T-helper 1 cell treated with Interleukin-12 subunit alpha and Interleukin-12 subunit beta and Interleukin-4 antibody, amounts not matched to agents 30 ng/mL and 1 ng/mL, for 36 hours (primary cell): ENCODE measurements at regions not wholly inside any gene's neighbourhood (a gene's known extent, or its start where the extent isn't known, plus 50 kb on each side); places are given as distances from the start of the nearest gene placed in this dataset.
"Not testable (repeated sequence)": the region's sequence is repeated elsewhere in the genome, so short reads cannot be mapped to it uniquely, and the experiment has no call there.

Source experiments
- intact Hi-C: fragments of 100-400 bp; cut with micrococcal nuclease; formaldehyde crosslinking; loops from one replicate; pipeline ENCODE4 v1.15.1; 2024

DNA sequence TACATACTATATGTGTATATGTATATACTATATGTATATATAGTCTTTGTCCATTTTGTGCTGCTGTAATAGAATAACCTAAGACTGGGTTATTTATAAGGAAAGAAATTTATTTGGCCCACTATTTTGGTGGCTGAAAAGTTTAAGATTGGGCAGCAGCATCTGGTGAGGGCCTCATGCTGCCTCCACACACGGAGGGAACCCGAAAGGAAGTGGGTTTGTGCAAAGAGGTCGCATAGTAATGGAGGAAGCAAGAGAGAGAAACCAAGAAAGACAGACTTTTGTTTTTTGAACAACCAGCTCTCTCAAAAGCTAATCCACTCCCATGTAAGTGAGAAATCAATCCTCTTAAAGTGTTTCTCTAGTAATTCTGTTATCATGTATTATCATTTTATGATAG, 1147.3 kb downstream of the NCAM2 start:
- intact Hi-C loops: no loop called here

DNA sequence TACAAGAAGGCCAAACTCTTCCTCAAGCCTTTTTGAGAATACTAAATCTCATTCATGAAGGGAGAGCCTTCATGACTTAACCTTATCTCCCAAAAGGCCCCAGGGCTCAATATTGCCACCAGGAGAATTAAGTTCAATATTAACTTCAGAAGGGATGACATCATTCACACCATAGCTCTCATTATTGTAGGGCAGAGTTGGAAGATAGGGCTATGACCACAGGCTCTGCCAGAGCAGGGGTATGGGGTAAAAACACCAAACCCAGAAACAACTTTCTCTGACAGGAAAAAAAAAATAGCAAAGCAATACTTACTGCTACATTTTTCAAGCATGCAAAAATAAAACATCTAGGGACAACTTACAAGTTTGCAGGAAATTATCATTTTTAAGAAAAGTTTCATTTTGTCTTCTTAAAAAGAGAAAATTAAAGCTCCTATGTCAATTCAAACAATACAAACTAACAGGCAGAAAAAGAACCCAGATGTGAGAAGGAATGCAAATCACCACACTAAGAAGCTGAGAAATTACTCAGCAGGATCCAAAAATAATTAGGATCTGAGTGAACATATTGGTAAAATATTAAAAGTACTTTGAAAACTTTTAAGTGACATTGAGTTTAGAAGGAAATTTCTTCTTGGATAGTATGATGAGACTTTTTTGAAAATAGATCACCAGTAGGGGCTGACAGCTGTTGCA, 1156.5 kb downstream of the NCAM2 start:
- intact Hi-C loops: no loop called here

DNA sequence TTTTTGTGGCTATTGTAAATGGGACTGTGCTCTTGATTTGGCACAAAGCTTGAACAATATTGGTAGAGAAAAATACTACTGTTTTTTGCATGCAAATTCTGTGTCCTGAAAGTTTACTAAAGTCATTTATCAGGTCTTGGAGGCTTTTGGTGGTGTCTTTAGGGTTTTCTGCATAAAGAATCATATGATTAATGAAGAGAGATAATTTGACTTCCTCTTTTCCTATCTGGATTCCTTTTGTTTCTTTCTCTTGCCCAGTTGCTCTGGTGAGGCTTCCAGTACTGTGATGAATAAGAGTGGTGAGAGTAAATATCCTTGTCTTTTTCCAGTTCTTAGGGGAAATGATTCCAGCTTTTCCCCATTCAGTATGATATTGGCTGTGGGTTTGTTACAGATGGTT, 1166.7 kb downstream of the NCAM2 start:
- intact Hi-C loops: no loop called here

DNA sequence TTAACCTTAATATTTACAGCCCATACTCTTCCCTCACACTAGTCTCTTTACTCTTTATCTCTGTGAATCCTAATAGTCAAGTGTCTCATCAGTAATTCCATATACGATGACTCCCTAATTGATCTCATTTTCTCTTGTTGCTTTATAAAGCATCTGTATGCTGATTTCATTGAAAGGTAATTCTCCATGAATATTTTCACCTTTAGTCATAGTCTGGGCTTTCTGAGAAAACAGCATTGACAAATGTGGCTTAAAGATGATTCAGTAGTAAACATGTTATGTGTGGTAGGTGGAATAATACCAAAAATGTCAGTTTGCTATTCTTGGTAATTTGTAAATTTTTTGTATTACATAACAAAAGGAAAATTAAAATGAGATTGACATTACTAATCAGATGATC, 1176.5 kb downstream of the NCAM2 start:
- intact Hi-C loops: no loop called here

DNA sequence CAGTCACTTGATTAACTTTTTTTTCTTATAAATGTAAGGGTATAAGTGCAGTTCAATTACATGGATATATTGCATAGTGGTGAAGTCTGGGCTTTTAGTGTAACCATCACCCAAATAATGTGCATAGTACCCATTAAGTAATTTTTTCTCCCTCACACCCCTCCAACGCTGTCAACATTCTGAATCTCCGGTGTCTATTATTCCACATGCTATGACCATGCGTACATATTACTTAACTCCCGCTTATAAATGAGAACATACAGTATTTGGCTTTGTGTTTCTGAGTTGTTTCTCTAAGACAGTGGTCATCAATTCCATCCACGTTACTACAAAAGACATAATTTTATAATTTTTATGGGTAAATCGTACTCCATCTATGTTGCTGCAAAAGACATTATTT, 1191.1 kb downstream of the NCAM2 start:
- intact Hi-C loops: no loop called here

GRCh38 chr21:22191581-22191980, 1193.4 kb downstream of the NCAM2 start:
- intact Hi-C loops: no loop called here

GRCh38 chr21:22192766-22193165, 1194.6 kb downstream of the NCAM2 start:
- intact Hi-C loops: no loop called here

GRCh38 chr21:22194986-22195385, 1196.8 kb downstream of the NCAM2 start:
- intact Hi-C loops: not testable (repeated sequence)

DNA sequence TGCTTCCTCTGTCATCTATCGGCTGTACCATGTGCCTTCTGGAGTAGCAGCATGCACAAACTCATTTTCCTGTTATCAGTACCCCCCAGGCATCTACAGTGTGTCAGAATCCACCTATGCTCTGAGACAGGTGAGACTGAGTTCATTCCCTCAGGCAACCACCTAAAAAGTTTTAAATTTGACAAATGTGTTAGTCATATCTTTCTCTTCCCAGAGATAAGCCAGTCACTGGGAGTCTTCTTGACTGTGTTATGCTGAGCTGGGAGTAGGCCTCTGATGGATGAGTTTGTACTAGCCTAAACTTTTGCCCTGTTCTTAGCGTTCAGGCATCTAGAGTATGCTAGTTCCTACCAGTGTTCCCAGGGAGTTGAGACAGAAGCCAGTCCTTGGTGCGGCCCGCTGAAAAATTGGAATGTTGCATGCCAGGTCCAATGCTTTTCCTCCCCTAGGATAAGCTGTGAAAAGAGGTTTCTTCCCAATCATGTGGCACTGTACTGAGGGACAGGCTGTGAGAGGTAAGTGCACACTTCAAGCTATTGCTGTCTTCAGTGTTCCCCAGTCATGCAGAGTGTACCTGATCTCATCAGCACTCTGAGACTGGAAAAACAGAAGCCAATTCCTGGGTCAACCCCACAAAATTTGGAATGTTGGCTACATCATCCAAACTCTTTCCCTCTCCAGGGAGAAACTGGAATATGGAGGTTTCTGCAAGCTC, 1202.3 kb downstream of the NCAM2 start:
- intact Hi-C loops: no loop called here

DNA sequence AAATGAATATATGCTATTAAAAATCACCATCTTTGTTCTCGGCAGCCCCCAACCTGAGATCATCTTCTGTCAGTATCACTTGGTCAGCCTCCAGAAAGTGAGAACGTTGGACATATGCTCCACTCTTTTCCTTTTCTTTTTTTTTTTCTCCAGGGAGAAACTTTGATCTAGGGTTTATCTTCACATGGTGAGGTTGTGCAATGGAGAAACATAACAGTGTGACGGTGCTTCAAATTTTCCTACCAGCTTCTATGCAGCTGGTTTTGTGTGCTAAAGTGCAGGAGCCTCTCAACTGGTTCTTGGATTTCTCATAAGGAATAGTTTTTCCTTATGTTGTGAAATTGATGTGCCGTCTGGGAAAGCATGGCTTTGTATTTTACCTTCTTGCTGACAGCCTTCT, 1202.9 kb downstream of the NCAM2 start:
- intact Hi-C loops: no loop called here

- intact Hi-C loops: no loop called here
Measured at GRCh38 chr21:22201669-22202068, 1203.5 kb downstream of the NCAM2 start.

DNA sequence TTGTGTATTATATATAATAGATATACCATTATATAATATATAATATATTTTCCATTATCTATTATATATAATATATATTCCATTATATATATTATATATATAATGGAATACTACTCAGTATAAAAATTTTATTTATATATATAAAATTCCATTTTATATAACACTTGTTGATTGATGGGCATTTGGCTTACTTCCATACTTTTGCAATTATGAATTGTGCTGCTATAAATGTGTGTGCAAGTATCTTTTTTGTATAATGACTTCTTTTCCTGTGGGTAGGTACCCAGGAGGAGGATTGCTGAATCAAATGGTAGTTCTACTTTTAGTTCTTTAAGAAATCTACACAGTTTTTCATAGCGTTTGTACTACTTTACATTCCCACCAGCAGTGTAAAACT, 1211.1 kb downstream of the NCAM2 start:
- intact Hi-C loops: no loop called here

DNA sequence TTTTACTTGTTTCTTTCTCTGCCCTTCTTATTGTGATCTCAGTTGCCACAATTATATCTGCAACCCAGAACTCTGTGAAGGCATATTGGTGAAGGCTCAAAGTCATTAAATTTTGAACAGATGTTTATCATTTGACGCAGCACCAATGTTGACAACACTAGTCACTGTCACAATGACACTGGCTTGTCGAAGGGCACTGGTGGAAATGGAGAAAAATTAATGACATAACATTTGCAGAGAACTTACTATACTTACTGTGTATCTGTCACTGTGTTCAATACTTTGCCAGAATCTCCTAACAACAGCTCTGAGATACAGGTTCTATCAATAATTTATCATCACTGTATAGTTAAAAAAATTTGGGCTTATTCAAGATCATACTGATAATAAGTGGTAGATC, 1213.7 kb downstream of the NCAM2 start:
- intact Hi-C loops: no loop called here

GRCh38 chr21:22223385-22223784, 1225.2 kb downstream of the NCAM2 start:
- intact Hi-C loops: no loop called here

DNA sequence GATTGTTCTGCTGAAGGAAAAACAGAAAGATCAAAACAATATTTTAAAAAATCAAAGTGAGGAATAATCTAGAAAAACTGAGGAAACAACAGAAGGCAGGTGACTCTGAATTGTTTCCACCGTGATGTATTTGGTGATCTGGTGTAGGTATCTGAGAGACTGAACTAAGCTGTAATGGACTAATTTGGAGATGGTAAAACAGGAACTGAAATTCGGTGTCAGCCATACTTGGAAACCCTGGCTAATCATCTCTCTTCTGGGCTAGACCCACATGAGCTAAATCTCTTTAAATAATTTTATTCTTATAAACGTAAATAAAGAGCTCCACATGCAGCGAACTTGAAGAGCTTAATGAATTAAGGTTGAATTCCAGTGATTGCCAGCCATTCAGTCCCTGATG, 1226.1 kb downstream of the NCAM2 start:
- intact Hi-C loops: no loop called here

DNA sequence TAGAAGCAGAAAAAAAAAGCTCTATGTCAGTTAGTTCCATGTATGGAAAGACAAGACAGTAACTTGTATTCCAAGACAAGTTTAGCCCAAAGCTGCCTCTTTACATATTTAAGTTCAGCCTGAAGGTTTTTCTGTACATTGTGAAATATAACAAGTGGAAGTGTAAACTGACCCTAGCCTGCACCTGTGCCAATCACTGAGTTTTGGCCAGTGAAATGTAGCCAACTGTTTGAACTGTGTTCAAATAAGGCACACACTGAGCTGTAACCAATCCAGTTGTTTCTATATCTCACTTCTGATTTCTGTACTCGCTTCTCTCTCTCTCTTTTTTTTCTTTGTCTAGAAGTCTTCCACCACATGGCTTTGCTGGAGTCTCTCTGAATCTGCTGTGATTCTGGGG, 1227.1 kb downstream of the NCAM2 start:
- intact Hi-C loops: no loop called here

DNA sequence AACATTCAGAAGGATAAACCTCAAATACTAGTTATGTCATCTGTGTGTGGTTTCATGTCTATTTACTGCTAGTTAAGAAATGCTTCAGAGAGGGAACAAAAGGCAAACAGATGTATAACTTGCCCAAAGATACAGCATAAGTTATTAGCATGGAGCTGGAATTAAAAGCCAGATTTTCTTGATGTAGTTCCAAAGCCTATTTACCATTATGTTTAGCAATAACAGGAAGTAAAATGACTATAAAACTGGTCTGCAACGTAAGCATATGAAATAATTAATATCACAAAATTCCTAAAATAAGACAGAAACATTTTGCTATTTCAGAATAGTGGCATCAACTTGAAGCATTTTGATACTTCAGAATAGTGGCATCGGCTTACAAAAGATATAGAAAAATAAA, 1232.8 kb downstream of the NCAM2 start:
- intact Hi-C loops: no loop called here

GRCh38 chr21:22235866-22236590, 1237.8 kb downstream of the NCAM2 start:
- intact Hi-C loops: no loop called here

DNA sequence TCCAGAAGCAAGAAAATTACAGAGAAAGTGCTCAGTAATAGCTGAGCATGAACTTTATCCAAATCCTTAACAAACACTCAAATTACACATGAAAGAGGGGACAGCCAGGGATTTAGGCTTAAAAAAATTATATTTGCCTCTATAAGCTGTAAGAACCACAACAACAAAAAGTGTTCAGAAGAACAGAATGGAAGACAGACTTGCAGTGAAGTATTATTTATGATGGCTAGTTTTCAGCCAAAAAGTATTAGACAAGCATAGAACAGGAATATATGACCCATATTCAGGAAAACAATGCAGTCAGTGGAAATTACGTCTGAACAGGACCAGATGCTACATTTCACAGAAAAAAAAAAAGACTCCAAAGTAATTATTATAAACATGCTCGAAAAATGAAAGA, 1246.3 kb downstream of the NCAM2 start:
- intact Hi-C loops: no loop called here

DNA sequence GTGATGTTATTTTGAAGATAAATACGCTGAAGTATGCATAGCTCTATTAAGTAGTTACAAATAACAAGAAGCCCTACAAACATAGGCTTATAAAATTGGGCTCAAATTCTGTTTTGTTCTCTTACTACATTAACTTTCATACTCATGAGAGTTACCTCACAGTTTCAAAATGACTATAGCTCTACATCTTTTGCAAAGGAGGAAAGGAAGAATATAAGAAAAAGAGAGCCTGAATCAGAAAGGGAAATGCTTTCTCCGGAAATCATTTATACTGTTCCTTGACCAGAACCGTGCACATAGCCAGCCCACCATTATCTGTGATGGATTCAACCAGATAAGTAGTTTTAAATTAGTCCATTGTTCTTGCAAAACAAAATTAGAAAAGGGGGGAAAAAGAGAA, 1252.1 kb downstream of the NCAM2 start:
- intact Hi-C loops: no loop called here

DNA sequence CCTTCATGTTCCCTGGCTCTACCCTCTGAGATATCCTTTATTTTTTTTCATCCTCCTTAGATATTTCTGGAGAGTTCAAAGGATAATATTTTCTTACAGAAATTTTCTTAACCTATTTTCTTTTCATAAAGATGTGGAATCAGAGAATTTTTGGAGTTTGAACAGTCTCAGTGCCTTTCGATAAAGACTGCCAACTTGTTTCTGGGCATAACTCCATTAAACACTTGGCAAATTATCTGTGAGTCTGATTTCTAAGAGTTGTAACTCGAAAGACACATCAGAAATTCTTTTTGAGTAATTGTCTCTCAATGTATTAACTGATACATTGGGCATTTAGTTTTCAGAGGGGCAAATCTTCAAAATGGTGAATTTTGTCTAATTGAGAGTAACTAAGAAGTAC, 1255.6 kb downstream of the NCAM2 start:
- intact Hi-C loops: no loop called here

DNA sequence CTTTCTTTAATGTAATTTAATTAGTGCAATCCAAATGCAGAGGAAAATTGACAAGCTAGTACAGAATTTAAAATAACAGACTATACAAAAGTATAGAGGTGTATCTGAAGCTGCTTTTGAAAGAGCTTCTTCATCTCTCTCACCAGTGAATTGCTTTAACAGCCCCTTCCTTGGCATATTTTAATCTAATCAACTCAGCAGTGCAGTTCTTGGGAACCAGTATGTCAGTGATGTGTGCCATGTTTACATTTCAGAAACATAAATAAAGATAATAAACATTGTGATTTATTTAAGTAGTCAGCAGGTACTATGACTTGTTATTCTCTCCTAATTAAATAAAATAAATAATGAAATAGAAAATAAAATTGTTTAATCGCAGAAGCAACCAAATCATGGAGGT, 1260.6 kb downstream of the NCAM2 start:
- intact Hi-C loops: no loop called here

DNA sequence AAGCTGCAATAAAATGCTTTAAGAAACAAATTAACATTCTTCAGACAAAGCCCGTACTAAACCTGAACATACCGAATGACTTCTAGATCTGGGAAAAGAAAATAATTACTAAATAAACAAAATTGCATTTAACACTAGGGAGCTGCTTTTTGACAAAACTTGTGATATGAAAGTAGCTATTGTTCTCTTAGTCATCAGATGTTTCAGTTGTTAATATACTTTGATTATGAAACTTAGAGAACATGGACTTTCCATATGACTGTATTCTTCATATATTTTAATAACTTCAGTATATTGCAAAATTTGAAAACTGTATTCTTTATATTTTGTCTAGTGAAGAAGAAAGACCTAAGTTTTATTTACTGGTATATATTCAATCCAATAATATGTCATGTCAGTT, 1262.1 kb downstream of the NCAM2 start:
- intact Hi-C loops: no loop called here
